ENCODE measurements at regions not wholly inside any gene's neighbourhood (a gene's known extent, or its start where the extent isn't known, plus 50 kb on each side); places are given as distances from the start of the nearest gene placed in this dataset.

- DNase-seq (ENCODE audit: low spot score) = no peak
These were observed 353.9 kb downstream of the LMO4 start for GRCh38 chr1:87682565-87682964.

GRCh38 chr1:87683196-87683956 lies 354.7 kb downstream of the LMO4 start:
- DNase-seq (ENCODE audit: low spot score) = no peak

- DNase-seq (ENCODE audit: low spot score) = no peak
These were observed 355.5 kb downstream of the LMO4 start for GRCh38 chr1:87684194-87684593.

DNA sequence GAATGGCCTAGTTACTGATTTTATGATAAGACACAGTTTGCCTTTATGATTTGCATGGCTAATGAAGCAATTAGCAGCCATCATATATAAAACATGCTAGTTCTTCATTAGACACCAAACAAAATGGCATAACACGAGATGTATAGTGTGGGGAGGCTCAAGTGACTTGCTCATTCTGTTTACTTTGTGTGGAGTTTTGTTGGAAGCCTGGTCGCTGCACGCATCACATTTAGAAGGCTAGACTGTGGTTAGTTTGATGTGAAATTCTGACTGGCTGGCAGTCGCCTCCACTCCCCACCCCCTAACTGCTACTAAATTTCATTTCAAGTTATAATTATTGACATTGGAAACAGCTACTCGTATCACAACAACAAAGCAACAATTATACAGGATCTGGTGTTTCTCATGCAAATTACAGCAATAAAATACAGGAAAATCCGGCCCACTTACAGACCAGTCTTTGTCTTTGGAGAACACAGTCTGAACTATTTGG lies 356.1 kb downstream of the LMO4 start:
- DNase-seq (ENCODE audit: low spot score) = no peak

DNA sequence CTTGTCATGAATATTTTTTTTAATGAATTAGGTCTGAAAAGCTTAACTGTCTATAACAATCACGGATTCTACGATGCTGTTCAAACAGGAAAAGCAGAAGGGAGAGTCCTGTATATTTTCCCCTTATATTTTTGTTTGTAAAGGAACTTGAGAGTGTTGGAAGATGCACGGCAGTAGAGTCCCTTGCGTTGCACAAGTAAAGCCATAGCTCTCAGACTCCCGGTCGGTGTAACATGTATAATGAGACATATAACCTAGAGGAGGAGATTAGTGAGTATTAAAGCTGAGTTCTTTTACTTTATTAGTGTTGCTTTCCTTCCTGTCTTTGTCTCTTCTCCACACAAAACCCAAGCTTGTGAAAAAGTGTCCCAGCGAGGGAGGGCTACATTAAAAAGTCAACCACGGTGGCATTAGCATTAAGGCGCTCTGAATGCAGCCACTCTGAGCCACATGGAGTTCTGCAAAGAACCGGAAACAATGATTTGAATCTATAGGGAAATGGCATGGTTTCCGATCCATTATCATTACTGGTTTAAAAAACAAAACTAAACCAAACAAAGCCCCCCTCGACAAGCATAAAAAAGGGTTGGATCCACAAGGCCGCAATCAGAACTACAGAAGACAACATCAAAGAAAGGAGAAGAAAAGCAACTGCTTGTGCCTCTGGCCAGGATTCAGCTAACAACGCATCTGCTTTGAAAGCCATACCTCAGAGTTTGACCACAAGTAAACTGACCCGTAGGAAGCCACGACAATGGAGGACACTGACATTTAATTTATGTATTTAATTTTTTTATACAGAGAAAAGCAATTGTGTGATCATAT lies 356.8 kb downstream of the LMO4 start:
- no peak for DNase-seq (ENCODE audit: low spot score)

GRCh38 chr1:87686136-87686495 lies 357.4 kb downstream of the LMO4 start:
- no peak for DNase-seq (ENCODE audit: low spot score)

DNA sequence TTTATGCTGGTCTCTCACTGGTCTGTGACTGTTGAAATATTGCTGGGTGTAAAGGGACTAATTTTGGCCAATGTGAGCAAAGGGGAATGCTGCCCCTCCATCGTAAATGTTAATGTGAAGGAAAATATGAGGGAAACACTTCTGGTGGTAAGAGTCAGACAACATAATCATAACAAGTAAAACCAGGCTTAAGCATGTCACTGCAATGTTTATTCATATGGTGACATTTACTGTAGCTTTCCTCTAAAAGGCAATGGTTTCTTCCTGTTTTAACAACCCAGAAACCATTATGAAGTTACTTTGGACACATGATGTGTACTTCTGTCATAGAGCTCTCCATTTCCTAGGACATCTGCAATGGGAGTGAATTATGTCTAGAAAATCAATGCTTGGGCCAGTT lies 358.0 kb downstream of the LMO4 start:
- DNase-seq (ENCODE audit: low spot score) = no peak

GRCh38 chr1:87688136-87688535 lies 359.5 kb downstream of the LMO4 start:
- no peak for DNase-seq (ENCODE audit: low spot score)

- no peak for DNase-seq (ENCODE audit: low spot score)
These were observed 360.8 kb downstream of the LMO4 start for GRCh38 chr1:87689487-87689886.

GRCh38 chr1:87696483-87696882 lies 367.8 kb downstream of the LMO4 start:
- no peak for DNase-seq (ENCODE audit: low spot score)

DNA sequence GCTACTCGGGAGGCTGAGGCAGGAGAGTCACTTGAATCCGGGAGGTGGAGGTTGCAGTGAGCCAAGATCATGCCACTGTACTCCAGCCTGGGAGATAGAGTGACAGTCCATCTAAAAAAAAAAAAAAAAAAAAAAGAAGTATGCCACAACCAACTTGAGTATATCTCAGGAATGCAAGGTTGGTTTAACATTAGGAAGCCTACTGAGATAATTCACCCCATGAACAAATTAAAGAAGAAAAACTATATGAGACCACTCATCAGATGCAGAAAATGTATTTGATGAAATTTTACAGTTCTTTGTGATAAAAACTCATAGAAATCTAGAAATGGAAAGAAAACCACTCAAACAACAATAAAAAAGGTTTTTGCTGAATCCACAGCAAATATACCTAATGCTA lies 373.8 kb downstream of the LMO4 start:
- no peak for DNase-seq (ENCODE audit: low spot score)

GRCh38 chr1:87705233-87705632 lies 376.6 kb downstream of the LMO4 start:
- DNase-seq (ENCODE audit: low spot score) = no peak

- DNase-seq (ENCODE audit: low spot score) = no peak
These were observed 377.5 kb downstream of the LMO4 start for GRCh38 chr1:87706203-87706602.

DNA sequence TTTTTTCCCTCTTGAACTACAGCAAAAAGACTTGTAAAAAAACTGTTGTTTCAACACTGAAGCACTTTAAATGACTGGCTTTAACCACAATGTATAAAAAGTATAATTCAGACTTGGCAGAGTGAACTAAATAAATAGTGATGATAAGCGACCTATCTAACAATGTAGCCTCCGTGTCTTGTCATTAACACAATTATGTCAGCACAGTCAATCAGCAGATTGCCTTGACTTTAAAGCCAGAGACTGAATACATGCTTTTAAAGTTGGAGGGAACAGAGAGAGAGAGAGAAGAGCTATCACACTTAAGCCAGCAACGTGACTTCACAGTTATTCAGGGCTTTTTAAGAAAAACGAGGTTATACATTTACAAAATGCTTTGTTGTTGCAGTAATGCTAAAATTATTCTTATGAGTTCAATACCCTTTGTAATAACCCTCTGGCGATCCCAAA lies 378.1 kb downstream of the LMO4 start:
- DNase-seq (ENCODE audit: low spot score) = no peak

DNA sequence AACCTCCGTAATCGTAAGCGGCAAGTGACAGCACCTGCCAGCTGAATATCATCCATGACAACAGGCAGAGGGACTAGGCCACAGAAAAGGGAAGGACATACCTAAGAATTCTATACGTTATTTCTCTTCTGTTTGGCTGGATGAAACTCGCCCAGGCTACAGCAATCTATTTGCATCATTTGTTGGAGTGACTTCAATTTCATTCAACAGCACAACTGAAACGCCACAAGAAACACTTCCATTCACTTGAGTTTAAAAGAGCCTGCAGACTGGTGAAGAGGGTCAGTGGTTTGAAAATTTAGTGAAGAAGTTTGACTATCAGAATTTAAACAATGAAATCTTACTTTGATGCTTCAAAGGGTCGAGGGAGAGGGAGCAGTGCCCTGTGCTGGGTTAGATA lies 378.7 kb downstream of the LMO4 start:
- no peak for DNase-seq (ENCODE audit: low spot score)

GRCh38 chr1:87712261-87713010 lies 383.8 kb downstream of the LMO4 start:
- DNase-seq (ENCODE audit: low spot score) = no peak

DNA sequence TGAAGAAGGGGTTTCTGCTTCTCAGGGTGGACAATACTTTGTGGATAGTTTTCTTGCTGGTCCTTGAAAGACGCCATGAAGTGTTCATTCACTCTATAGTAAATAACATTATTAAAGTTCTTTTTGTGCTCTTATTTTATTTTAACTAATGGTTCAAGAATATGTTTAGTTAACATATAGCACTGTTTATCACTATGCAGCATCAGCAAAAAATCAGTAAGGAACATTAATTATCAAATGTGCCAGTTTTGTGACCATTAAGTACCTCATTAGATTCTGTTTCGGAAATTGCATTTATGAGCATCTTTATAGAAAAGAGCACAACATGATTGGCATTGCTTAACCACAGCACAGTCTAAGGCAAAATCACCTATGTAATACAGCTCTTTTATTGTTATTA lies 385.6 kb downstream of the LMO4 start:
- no peak for DNase-seq (ENCODE audit: low spot score)

DNA sequence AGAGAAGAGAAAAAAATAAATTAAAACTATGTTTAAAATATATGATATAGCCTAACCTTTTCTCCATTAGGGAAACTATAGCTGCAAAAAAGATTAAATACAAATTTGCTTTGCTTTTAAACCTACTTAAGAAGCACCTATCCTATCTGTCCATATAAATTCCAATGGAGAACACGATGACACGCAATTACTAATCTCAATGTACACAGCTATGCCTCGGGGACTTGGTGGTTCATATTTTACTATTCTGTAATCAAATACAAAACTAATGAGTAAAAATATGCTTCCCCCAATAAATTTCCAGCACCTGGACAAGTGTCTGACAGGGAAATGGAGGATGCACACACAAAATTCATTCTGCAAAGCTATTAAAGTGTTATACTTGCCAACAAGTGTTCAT lies 386.4 kb downstream of the LMO4 start:
- no peak for DNase-seq (ENCODE audit: low spot score)

GRCh38 chr1:87715471-87715870 lies 386.8 kb downstream of the LMO4 start:
- DNase-seq (ENCODE audit: low spot score) = no peak

GRCh38 chr1:87717157-87717670 lies 388.5 kb downstream of the LMO4 start:
- no peak for DNase-seq (ENCODE audit: low spot score)

DNA sequence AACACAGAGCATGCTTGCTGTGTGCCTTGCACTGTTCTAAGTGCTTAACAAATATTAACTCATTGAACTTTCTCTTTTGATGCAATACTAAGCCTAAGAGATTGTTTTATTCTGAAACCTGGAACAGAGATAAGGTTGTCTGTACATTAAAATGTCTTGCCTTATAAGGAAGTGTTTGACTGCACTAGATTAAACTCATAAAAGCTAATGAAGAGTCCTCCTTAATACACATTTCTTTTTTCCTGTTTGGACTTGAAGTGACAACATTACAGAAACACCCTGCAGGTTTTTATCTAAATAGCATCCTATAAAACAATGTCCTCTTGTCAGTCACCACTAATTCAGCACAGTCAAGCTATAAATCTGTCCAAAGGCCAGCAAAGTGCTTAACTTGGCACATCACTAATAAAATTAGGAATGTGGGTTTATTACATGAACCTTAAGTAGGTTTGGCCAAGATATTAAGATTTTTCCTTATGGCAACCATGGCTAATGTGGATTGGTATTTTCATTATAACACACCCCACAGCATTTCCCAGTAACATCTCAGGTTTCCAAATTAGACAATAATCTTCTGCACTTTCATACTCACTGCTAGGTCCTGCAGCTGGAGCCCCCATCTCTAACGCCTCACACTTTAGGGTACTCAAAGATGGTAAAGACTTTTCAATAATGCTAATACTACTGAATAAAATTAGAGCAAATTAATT lies 389.7 kb downstream of the LMO4 start:
- DNase-seq (ENCODE audit: low spot score) = no peak

GRCh38 chr1:87719658-87720057 lies 391.0 kb downstream of the LMO4 start:
- no peak for DNase-seq (ENCODE audit: low spot score)

Data from putamen (tissue), 1 donor.